ENCODE measurements at regions not wholly inside any gene's neighbourhood (a gene's known extent, or its start where the extent isn't known, plus 50 kb on each side); places are given as distances from the start of the nearest gene placed in this dataset.

GRCh38 chr20:11993886-11994461 is 76.3 kb downstream of the BTBD3 start:
- TF ChIP-seq, protein P1, sequence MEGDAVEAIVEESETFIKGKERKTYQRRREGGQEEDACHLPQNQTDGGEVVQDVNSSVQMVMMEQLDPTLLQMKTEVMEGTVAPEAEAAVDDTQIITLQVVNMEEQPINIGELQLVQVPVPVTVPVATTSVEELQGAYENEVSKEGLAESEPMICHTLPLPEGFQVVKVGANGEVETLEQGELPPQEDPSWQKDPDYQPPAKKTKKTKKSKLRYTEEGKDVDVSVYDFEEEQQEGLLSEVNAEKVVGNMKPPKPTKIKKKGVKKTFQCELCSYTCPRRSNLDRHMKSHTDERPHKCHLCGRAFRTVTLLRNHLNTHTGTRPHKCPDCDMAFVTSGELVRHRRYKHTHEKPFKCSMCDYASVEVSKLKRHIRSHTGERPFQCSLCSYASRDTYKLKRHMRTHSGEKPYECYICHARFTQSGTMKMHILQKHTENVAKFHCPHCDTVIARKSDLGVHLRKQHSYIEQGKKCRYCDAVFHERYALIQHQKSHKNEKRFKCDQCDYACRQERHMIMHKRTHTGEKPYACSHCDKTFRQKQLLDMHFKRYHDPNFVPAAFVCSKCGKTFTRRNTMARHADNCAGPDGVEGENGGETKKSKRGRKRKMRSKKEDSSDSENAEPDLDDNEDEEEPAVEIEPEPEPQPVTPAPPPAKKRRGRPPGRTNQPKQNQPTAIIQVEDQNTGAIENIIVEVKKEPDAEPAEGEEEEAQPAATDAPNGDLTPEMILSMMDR (IDR thresholded peaks at IDR 0.05; ENCODE audit: insufficient read depth, low read depth, low read length), result no peak
- no peak for TF ChIP-seq EZH2 (IDR thresholded peaks at IDR 0.05; ENCODE audit: insufficient read depth, low read length)
